SK-N-MC (cell line): ENCODE measurements at regions not wholly inside any gene's neighbourhood (a gene's known extent, or its start where the extent isn't known, plus 50 kb on each side); places are given as distances from the start of the nearest gene placed in this dataset.

Source experiments
- DNase-seq: peaks from one replicate; pipeline ENCODE4 v3.0.0-alpha.2; 2011; ENCODE audit warnings: low read depth, low spot score
- H3K27ac ChIP-seq: fragments of 200-600 bp; sonication (generic); 2 replicates; pipeline ENCODE4 v1.5.1; 2016; ENCODE audit warnings: mixed run types
- H3K36me3 ChIP-seq: fragments of 200-600 bp; sonication (generic); 2 replicates; pipeline ENCODE4 v1.6.1; 2017; ENCODE audit warnings: antibody characterized with exemption, low read length, mixed read lengths; ENCODE audit not compliant: insufficient read depth
- H3K4me3 ChIP-seq: fragments of 200-600 bp; sonication (generic); 2 replicates; pipeline ENCODE4 v1.5.1; 2016
- H3K9ac ChIP-seq: fragments of 200-600 bp; sonication (generic); 2 replicates; pipeline ENCODE4 v1.8.0; 2017; ENCODE audit warnings: mixed run types, mixed read lengths; ENCODE audit not compliant: insufficient read length
- H3K9me3 ChIP-seq: fragments of 200-600 bp; sonication (generic); 2 replicates; pipeline ENCODE4 v1.6.1; 2017; ENCODE audit warnings: low read depth, mild to moderate bottlenecking, antibody characterized with exemption, low read length, moderate library complexity, mixed read lengths
- EZH2 ChIP-seq: fragments of 200-600 bp; sonication (generic); IDR thresholded peaks from one replicate; pipeline ENCODE4 v1.6.1; 2017; ENCODE audit warnings: antibody characterized with exemption
- FOXP2 ChIP-seq: optimal IDR thresholded peaks from 2 replicates; pipeline ENCODE3; 2011; ENCODE audit warnings: mild to moderate bottlenecking, moderate library complexity; ENCODE audit not compliant: insufficient read depth; ENCODE audit errors: extremely low read length, control extremely low read depth
- POLR2AphosphoS5 ChIP-seq: IDR thresholded peaks from 2 replicates; pipeline ENCODE4 v1.6.1; 2012; ENCODE audit warnings: mild to moderate bottlenecking, low read depth, low read length, borderline replicate concordance

DNA sequence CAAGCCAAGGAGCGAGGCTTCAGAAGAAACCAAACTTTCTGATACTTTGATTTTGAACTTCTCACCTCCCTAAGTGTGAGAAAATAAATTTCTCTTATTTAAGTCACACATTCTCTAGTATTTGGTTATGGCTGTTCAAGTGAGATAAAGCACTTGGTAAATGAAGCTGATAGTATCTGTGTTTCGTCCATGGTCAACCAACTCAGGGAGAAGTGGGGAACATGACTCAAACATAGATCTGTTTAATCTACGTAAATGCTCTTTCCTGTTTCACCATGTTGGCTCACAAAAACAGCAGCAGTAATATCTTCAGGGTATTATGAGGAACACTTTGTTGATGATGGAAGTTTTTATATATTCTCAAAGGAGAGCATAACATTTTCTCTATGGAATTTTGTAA, 2167.2 kb upstream of the C9orf72 start:
- TF ChIP-seq EZH2 = no peak
- TF ChIP-seq POLR2AphosphoS5 = no peak
- TF ChIP-seq FOXP2 = no peak
- Histone ChIP-seq H3K9me3 (no peaks in the 10 kb centered on the region), H3K4me3 (no peak overlapping the region), H3K36me3 (no peaks in the 10 kb centered on the region), H3K27ac (no peak overlapping the region), H3K9ac (no peak overlapping the region)
- DNase-seq = no peak

GRCh38 chr9:29741169-29741568, 2167.9 kb upstream of the C9orf72 start:
- no peak for TF ChIP-seq EZH2
- TF ChIP-seq FOXP2 = no peak
- no peak for TF ChIP-seq POLR2AphosphoS5
- Histone ChIP-seq H3K36me3 (no peaks in the 10 kb centered on the region), H3K4me3 (no peak overlapping the region), H3K27ac (no peak overlapping the region), H3K9ac (no peak overlapping the region), H3K9me3 (no peaks in the 10 kb centered on the region)
- no peak for DNase-seq

DNA sequence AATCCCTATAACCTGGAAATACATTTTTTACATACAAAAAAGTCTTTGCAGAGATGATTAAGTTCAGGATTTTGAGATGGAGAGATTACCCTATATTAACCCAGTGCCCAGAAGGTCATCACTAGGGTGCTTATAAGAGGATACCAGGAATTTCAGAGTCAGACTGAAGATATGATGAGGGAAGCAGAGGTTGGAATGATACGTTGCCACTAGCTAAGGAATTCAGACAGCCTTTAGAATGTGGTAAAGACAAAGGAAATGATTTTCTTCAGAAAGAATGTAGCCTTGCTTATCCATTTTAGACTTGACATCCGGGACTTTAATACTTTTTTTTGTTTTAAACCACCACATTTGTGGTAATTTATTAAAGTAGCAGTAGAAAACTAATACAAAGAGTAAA, 2176.8 kb upstream of the C9orf72 start:
- no peaks in the 10 kb centered on the region for H3K9me3 ChIP-seq
- no peak overlapping the region for H3K27ac ChIP-seq
- no peak for DNase-seq
- no peak overlapping the region for H3K9ac ChIP-seq
- H3K4me3 ChIP-seq = no peak overlapping the region
- H3K36me3 ChIP-seq = no peaks in the 10 kb centered on the region
- TF ChIP-seq EZH2 (no peak), FOXP2 (no peak), POLR2AphosphoS5 (no peak)

- Histone ChIP-seq H3K36me3 (no peaks in the 10 kb centered on the region), H3K4me3 (no peak overlapping the region), H3K9ac (no peak overlapping the region), H3K27ac (no peak overlapping the region), H3K9me3 (no peaks in the 10 kb centered on the region)
- no peak for DNase-seq
- TF ChIP-seq EZH2 = no peak
- no peak for TF ChIP-seq FOXP2
- no peak for TF ChIP-seq POLR2AphosphoS5
These were observed 2177.9 kb upstream of the C9orf72 start for GRCh38 chr9:29751226-29751625.

GRCh38 chr9:29753638-29754037, 2180.4 kb upstream of the C9orf72 start:
- no peak for DNase-seq
- no peak overlapping the region for H3K4me3 ChIP-seq
- no peaks in the 10 kb centered on the region for H3K9me3 ChIP-seq
- TF ChIP-seq FOXP2 (no peak), POLR2AphosphoS5 (no peak), EZH2 (no peak)
- no peaks in the 10 kb centered on the region for H3K36me3 ChIP-seq
- H3K27ac ChIP-seq = no peak overlapping the region
- no peak overlapping the region for H3K9ac ChIP-seq

- H3K9ac ChIP-seq = no peak overlapping the region
- H3K9me3 ChIP-seq = no peaks in the 10 kb centered on the region
- no peak overlapping the region for H3K27ac ChIP-seq
- TF ChIP-seq POLR2AphosphoS5 = no peak
- TF ChIP-seq EZH2 = no peak
- TF ChIP-seq FOXP2 = no peak
- no peak for DNase-seq
- no peak overlapping the region for H3K4me3 ChIP-seq
- H3K36me3 ChIP-seq = no peaks in the 10 kb centered on the region
These were observed 2195.7 kb upstream of the C9orf72 start for GRCh38 chr9:29769019-29769418.

GRCh38 chr9:29773676-29774075, 2200.4 kb upstream of the C9orf72 start:
- no peaks in the 10 kb centered on the region for H3K36me3 ChIP-seq
- no peak overlapping the region for H3K9ac ChIP-seq
- TF ChIP-seq POLR2AphosphoS5 (no peak), FOXP2 (no peak), EZH2 (no peak)
- no peaks in the 10 kb centered on the region for H3K9me3 ChIP-seq
- H3K4me3 ChIP-seq = no peak overlapping the region
- no peak for DNase-seq
- H3K27ac ChIP-seq = no peak overlapping the region

- Histone ChIP-seq H3K36me3 (no peaks in the 10 kb centered on the region), H3K4me3 (no peak overlapping the region), H3K27ac (no peak overlapping the region), H3K9me3 (no peaks in the 10 kb centered on the region), H3K9ac (no peak overlapping the region)
- TF ChIP-seq POLR2AphosphoS5 = no peak
- TF ChIP-seq EZH2 = no peak
- no peak for TF ChIP-seq FOXP2
- DNase-seq = no peak
These were observed 2202.2 kb upstream of the C9orf72 start for GRCh38 chr9:29775491-29775890.

DNA sequence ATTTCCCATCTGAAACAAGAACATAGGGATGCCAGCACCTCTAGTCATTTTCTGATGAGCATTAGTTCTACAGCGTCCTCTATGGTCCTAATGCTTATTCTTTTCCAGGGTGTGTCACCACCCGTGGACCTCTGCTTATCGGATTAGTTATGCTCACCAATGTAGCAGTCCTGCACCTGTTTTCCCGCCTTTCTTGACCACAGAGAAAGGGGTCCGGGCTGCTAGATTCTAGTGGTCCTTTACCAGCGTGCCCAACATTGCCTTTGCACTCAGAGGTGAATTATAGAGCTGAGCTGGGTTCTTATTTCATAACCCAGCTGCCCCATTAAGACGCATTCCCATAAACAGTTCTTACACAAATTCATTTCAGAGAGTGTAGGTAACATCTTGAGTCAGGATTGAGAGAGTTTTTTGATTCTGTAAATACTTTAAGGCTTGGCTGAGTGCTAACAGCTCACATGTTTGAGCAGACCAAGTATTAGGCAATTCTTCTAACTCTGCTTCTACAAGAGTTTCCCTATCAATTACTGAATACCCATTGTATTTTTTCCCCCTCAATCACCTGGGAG, 2205.1 kb upstream of the C9orf72 start:
- Histone ChIP-seq H3K27ac (no peak overlapping the region), H3K36me3 (no peaks in the 10 kb centered on the region), H3K4me3 (no peak overlapping the region), H3K9me3 (no peaks in the 10 kb centered on the region), H3K9ac (no peak overlapping the region)
- no peak for DNase-seq
- no peak for TF ChIP-seq EZH2
- TF ChIP-seq POLR2AphosphoS5 = no peak
- TF ChIP-seq FOXP2 = no peak
